ENCODE measurements at regions not wholly inside any gene's neighbourhood (a gene's known extent, or its start where the extent isn't known, plus 50 kb on each side); places are given as distances from the start of the nearest gene placed in this dataset.
"Not testable (repeated sequence)": the region's sequence is repeated elsewhere in the genome, so short reads cannot be mapped to it uniquely, and the experiment has no call there.

GRCh38 chr4:127496875-127497274 lies 135.9 kb upstream of the INTU start:
- not testable (repeated sequence) for H3K27me3 ChIP-seq (ENCODE audit: control insufficient read depth in 3 of 3, insufficient read depth in 3 of 3, low read length in 3 of 3); H3K4me3 ChIP-seq (ENCODE audit: low read length in 3 of 3); H3K36me3 ChIP-seq (ENCODE audit: control insufficient read depth in 3 of 3, insufficient read depth in 3 of 3, low read length in 3 of 3); H3K9ac ChIP-seq (ENCODE audit: low read depth in 1 of 3, low read length in 3 of 3); H3K27ac ChIP-seq (ENCODE audit: low read depth, low read length); H3K9me3 ChIP-seq (ENCODE audit: control insufficient read depth in 3 of 3, low read length in 3 of 3); H3K4me1 ChIP-seq (ENCODE audit: control insufficient read depth in 3 of 3, insufficient read depth in 3 of 3, low read length in 3 of 3)

- Histone ChIP-seq H3K4me3 (ENCODE audit: low read length in 3 of 3) (no peak overlapping the region), H3K4me1 (ENCODE audit: control insufficient read depth in 3 of 3, insufficient read depth in 3 of 3, low read length in 3 of 3) (no peaks in the 10 kb centered on the region), H3K9ac (ENCODE audit: low read depth in 1 of 3, low read length in 3 of 3) (no peak overlapping the region), H3K36me3 (ENCODE audit: control insufficient read depth in 3 of 3, insufficient read depth in 3 of 3, low read length in 3 of 3) (no peaks in the 10 kb centered on the region), H3K27me3 (ENCODE audit: control insufficient read depth in 3 of 3, insufficient read depth in 3 of 3, low read length in 3 of 3) (no peaks in the 10 kb centered on the region), H3K9me3 (ENCODE audit: control insufficient read depth in 3 of 3, low read length in 3 of 3) (no peaks in the 10 kb centered on the region), H3K27ac (ENCODE audit: low read depth, low read length) (no peak overlapping the region)
Measured at GRCh38 chr4:127498366-127498765, 134.4 kb upstream of the INTU start.

DNA sequence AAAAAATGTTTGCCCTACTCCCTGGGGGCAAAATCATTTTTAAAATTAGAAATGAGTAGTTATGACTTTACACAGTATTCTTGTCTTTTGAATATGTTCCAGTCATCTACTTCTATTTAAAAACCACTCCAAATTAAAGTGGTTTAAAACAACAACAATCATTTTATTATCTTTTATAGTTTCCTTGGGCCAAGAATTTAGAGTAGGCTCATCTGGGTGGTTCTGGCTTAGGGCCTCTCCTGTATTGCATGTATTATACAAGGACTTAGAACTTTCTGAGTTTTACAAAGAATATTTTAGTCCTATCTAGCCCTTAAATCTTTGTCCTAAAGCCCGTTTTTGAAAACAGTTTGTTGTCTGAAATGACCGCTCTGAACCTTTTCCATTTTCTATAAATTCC lies 132.5 kb upstream of the INTU start:
- no peak overlapping the region for H3K27ac ChIP-seq (ENCODE audit: low read depth, low read length)
- no peaks in the 10 kb centered on the region for H3K4me1 ChIP-seq (ENCODE audit: control insufficient read depth in 3 of 3, insufficient read depth in 3 of 3, low read length in 3 of 3)
- no peaks in the 10 kb centered on the region for H3K9me3 ChIP-seq (ENCODE audit: control insufficient read depth in 3 of 3, low read length in 3 of 3)
- no peaks in the 10 kb centered on the region for H3K27me3 ChIP-seq (ENCODE audit: control insufficient read depth in 3 of 3, insufficient read depth in 3 of 3, low read length in 3 of 3)
- H3K9ac ChIP-seq (ENCODE audit: low read depth in 1 of 3, low read length in 3 of 3) = no peak overlapping the region
- no peaks in the 10 kb centered on the region for H3K36me3 ChIP-seq (ENCODE audit: control insufficient read depth in 3 of 3, insufficient read depth in 3 of 3, low read length in 3 of 3)
- no peak overlapping the region for H3K4me3 ChIP-seq (ENCODE audit: low read length in 3 of 3)

DNA sequence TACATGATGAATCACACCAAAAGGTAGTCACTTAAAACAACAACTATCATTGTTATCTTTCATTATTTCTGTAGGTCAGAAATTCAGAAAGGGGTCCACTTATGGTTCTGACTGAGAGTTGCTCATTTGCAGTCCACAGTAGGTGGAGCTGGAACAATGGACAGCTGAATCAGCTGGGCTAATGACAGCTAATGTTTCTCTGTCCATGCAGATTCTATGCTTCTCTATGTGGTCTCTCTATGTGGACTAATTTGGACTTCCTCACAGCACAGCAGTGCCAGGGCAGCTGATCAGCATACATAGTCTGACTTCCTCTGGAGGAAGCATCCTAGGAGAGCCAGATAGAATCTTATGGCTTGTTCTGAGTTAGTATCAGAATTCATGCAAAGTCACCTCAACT lies 131.7 kb upstream of the INTU start:
- H3K27me3 ChIP-seq (ENCODE audit: control insufficient read depth in 3 of 3, insufficient read depth in 3 of 3, low read length in 3 of 3) = no peaks in the 10 kb centered on the region

GRCh38 chr4:127503111-127503510 lies 129.6 kb upstream of the INTU start:
- Histone ChIP-seq H3K27ac (ENCODE audit: low read depth, low read length) (no peak overlapping the region), H3K4me3 (ENCODE audit: low read length in 3 of 3) (no peak overlapping the region), H3K9me3 (ENCODE audit: control insufficient read depth in 3 of 3, low read length in 3 of 3) (no peaks in the 10 kb centered on the region), H3K36me3 (ENCODE audit: control insufficient read depth in 3 of 3, insufficient read depth in 3 of 3, low read length in 3 of 3) (no peaks in the 10 kb centered on the region), H3K9ac (ENCODE audit: low read depth in 1 of 3, low read length in 3 of 3) (no peak overlapping the region), H3K27me3 (ENCODE audit: control insufficient read depth in 3 of 3, insufficient read depth in 3 of 3, low read length in 3 of 3) (no peaks in the 10 kb centered on the region), H3K4me1 (ENCODE audit: control insufficient read depth in 3 of 3, insufficient read depth in 3 of 3, low read length in 3 of 3) (no peaks in the 10 kb centered on the region)

More for the DNA sequence above, 131.7 kb upstream of the INTU start:
- Histone ChIP-seq H3K4me3 (ENCODE audit: low read length in 3 of 3) (no peak overlapping the region), H3K4me1 (ENCODE audit: control insufficient read depth in 3 of 3, insufficient read depth in 3 of 3, low read length in 3 of 3) (no peaks in the 10 kb centered on the region), H3K9ac (ENCODE audit: low read depth in 1 of 3, low read length in 3 of 3) (no peak overlapping the region), H3K27ac (ENCODE audit: low read depth, low read length) (no peak overlapping the region), H3K9me3 (ENCODE audit: control insufficient read depth in 3 of 3, low read length in 3 of 3) (no peaks in the 10 kb centered on the region), H3K36me3 (ENCODE audit: control insufficient read depth in 3 of 3, insufficient read depth in 3 of 3, low read length in 3 of 3) (no peaks in the 10 kb centered on the region)

DNA sequence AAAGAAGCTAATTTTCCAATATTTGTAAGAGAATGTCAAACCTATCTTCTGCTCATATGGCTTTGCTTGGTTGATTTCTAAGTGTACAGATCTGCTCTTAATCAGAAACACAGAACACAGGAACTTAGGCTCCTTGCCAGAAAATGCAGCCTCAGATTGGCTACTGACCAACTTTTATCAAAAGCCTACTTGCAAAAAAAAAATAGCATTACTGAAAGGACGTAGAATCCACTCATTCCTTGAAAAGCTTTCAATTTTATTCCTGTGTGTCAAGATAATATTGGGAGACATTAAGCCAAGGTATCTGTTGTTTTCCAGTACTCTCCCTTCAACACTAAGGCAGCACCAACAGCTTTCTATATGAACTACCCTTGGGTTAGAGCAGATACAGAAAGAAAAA lies 127.6 kb upstream of the INTU start:
- Histone ChIP-seq H3K4me3 (ENCODE audit: low read length in 3 of 3) (no peak overlapping the region), H3K36me3 (ENCODE audit: control insufficient read depth in 3 of 3, insufficient read depth in 3 of 3, low read length in 3 of 3) (no peaks in the 10 kb centered on the region), H3K4me1 (ENCODE audit: control insufficient read depth in 3 of 3, insufficient read depth in 3 of 3, low read length in 3 of 3) (no peaks in the 10 kb centered on the region), H3K9ac (ENCODE audit: low read depth in 1 of 3, low read length in 3 of 3) (no peak overlapping the region), H3K27ac (ENCODE audit: low read depth, low read length) (no peak overlapping the region), H3K27me3 (ENCODE audit: control insufficient read depth in 3 of 3, insufficient read depth in 3 of 3, low read length in 3 of 3) (no peaks in the 10 kb centered on the region), H3K9me3 (ENCODE audit: control insufficient read depth in 3 of 3, low read length in 3 of 3) (no peaks in the 10 kb centered on the region)

GRCh38 chr4:127506283-127506682 lies 126.5 kb upstream of the INTU start:
- Histone ChIP-seq H3K27ac (ENCODE audit: low read depth, low read length) (no peak overlapping the region), H3K9ac (ENCODE audit: low read depth in 1 of 3, low read length in 3 of 3) (no peak overlapping the region)

DNA sequence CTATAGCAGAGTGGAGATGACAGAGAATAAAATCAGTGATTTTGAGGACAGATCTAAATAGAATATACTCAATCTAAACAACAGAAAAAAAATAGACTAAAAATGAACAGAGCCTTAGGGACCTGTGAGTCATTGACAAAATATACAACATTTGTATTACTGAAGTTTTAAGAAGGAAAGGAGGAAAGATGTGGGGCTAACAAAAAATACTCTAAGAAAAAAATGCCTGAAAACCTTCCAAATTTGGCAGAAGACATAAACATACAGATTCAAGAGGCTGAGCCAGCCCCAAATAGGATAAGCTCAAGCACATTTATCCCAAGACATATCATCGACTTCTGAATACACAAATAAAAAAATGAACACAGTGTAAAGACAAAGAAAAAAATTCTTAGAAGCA lies 123.6 kb upstream of the INTU start:
- Histone ChIP-seq H3K4me3 (ENCODE audit: low read length in 3 of 3) (no peak overlapping the region), H3K27ac (ENCODE audit: low read depth, low read length) (no peak overlapping the region), H3K4me1 (ENCODE audit: control insufficient read depth in 3 of 3, insufficient read depth in 3 of 3, low read length in 3 of 3) (no peaks in the 10 kb centered on the region), H3K36me3 (ENCODE audit: control insufficient read depth in 3 of 3, insufficient read depth in 3 of 3, low read length in 3 of 3) (no peaks in the 10 kb centered on the region), H3K27me3 (ENCODE audit: control insufficient read depth in 3 of 3, insufficient read depth in 3 of 3, low read length in 3 of 3) (no peaks in the 10 kb centered on the region), H3K9me3 (ENCODE audit: control insufficient read depth in 3 of 3, low read length in 3 of 3) (no peaks in the 10 kb centered on the region), H3K9ac (ENCODE audit: low read depth in 1 of 3, low read length in 3 of 3) (no peak overlapping the region)

More at GRCh38 chr4:127506283-127506682, 126.5 kb upstream of the INTU start:
- H3K4me3 ChIP-seq (ENCODE audit: low read length in 3 of 3) = no peak overlapping the region
- H3K9me3 ChIP-seq (ENCODE audit: control insufficient read depth in 3 of 3, low read length in 3 of 3) = no peaks in the 10 kb centered on the region
- no peaks in the 10 kb centered on the region for H3K27me3 ChIP-seq (ENCODE audit: control insufficient read depth in 3 of 3, insufficient read depth in 3 of 3, low read length in 3 of 3)
- no peaks in the 10 kb centered on the region for H3K36me3 ChIP-seq (ENCODE audit: control insufficient read depth in 3 of 3, insufficient read depth in 3 of 3, low read length in 3 of 3)
- H3K4me1 ChIP-seq (ENCODE audit: control insufficient read depth in 3 of 3, insufficient read depth in 3 of 3, low read length in 3 of 3) = no peaks in the 10 kb centered on the region

GRCh38 chr4:127512672-127513071 lies 120.1 kb upstream of the INTU start:
- not testable (repeated sequence) for H3K4me1 ChIP-seq (ENCODE audit: control insufficient read depth in 3 of 3, insufficient read depth in 3 of 3, low read length in 3 of 3); H3K9me3 ChIP-seq (ENCODE audit: control insufficient read depth in 3 of 3, low read length in 3 of 3); H3K27ac ChIP-seq (ENCODE audit: low read depth, low read length); H3K36me3 ChIP-seq (ENCODE audit: control insufficient read depth in 3 of 3, insufficient read depth in 3 of 3, low read length in 3 of 3); H3K4me3 ChIP-seq (ENCODE audit: low read length in 3 of 3); H3K27me3 ChIP-seq (ENCODE audit: control insufficient read depth in 3 of 3, insufficient read depth in 3 of 3, low read length in 3 of 3); H3K9ac ChIP-seq (ENCODE audit: low read depth in 1 of 3, low read length in 3 of 3)

- H3K4me1 ChIP-seq (ENCODE audit: control insufficient read depth in 3 of 3, insufficient read depth in 3 of 3, low read length in 3 of 3); H3K36me3 ChIP-seq (ENCODE audit: control insufficient read depth in 3 of 3, insufficient read depth in 3 of 3, low read length in 3 of 3); H3K27me3 ChIP-seq (ENCODE audit: control insufficient read depth in 3 of 3, insufficient read depth in 3 of 3, low read length in 3 of 3); H3K4me3 ChIP-seq (ENCODE audit: low read length in 3 of 3); H3K9ac ChIP-seq (ENCODE audit: low read depth in 1 of 3, low read length in 3 of 3); H3K27ac ChIP-seq (ENCODE audit: low read depth, low read length); H3K9me3 ChIP-seq (ENCODE audit: control insufficient read depth in 3 of 3, low read length in 3 of 3): not testable (repeated sequence)
Measured at GRCh38 chr4:127515259-127515658, 117.5 kb upstream of the INTU start.

- H3K9me3 ChIP-seq (ENCODE audit: control insufficient read depth in 3 of 3, low read length in 3 of 3) = no peaks in the 10 kb centered on the region
- H3K36me3 ChIP-seq (ENCODE audit: control insufficient read depth in 3 of 3, insufficient read depth in 3 of 3, low read length in 3 of 3) = no peaks in the 10 kb centered on the region
- H3K27me3 ChIP-seq (ENCODE audit: control insufficient read depth in 3 of 3, insufficient read depth in 3 of 3, low read length in 3 of 3) = no peaks in the 10 kb centered on the region
- H3K4me1 ChIP-seq (ENCODE audit: control insufficient read depth in 3 of 3, insufficient read depth in 3 of 3, low read length in 3 of 3) = no peaks in the 10 kb centered on the region
- no peak overlapping the region for H3K4me3 ChIP-seq (ENCODE audit: low read length in 3 of 3)
- no peak overlapping the region for H3K27ac ChIP-seq (ENCODE audit: low read depth, low read length)
- no peak overlapping the region for H3K9ac ChIP-seq (ENCODE audit: low read depth in 1 of 3, low read length in 3 of 3)
Measured at GRCh38 chr4:127518046-127518445, 114.7 kb upstream of the INTU start.
